C4-2B (cell line): ENCODE measurements at regions not wholly inside any gene's neighbourhood (a gene's known extent, or its start where the extent isn't known, plus 50 kb on each side); places are given as distances from the start of the nearest gene placed in this dataset.

Source experiments
- CTCF ChIP-seq: fragments of 450-650 bp; conservative IDR thresholded peaks from 2 replicates; pipeline ENCODE4 v1.5.1; 2017; ENCODE audit warnings: mild to moderate bottlenecking
- ZFX ChIP-seq: fragments of 450-650 bp; IDR thresholded peaks from 2 replicates; pipeline ENCODE4 v1.6.1; 2017

GRCh38 chr9:7690014-7690413 lies 109.6 kb downstream of the DMAC1 start:
- TF ChIP-seq CTCF, result no peak
- TF ChIP-seq ZFX, result no peak
